ENCODE measurements at regions not wholly inside any gene's neighbourhood (a gene's known extent, or its start where the extent isn't known, plus 50 kb on each side); places are given as distances from the start of the nearest gene placed in this dataset.
A peak's percentile ranks its signal among the peaks of the same experiment; 100 is the strongest.

DNA sequence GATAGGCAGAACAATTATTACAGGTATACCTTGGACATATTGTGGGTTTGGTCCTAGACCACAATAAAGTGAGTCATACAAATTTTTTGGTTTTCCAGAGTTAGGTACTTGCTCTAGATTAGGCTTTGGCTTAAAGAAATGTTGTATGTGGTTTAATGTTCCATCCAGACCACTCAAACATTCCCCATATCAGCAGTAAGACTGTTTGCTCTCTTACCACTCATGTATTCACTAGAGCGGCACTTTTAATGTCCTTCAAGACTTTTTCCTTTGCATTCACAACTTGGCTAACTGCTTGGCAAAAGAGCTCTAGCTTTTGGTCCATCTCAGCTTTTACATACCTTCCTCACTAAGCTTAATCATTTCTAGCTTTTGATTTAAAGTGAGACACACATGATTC lies 250.5 kb upstream of the SETMAR start:
- DNase-seq = no peak
- Histone ChIP-seq H3K4me1 (no peaks in the 10 kb centered on the region), H3K27ac (no peak overlapping the region), H3K27me3 (no peaks in the 10 kb centered on the region), H3K9me3 (no peaks in the 10 kb centered on the region), H3K36me3 (no peaks in the 10 kb centered on the region), H3K4me3 (no peak overlapping the region)
- 75 to 86% methylated on average over 1 of the region's 1 CpG for WGBS, 2 donors
- peak; percentile 17 to 73 for ATAC-seq (ENCODE audit: low FRiP score in 2 of 2)
- TF ChIP-seq EP300 (IDR thresholded peaks at IDR 0.05) (no peak), POLR2AphosphoS5 (IDR thresholded peaks at IDR 0.05) (no peak), POLR2A (IDR thresholded peaks at IDR 0.05) (no peak)
- TF ChIP-seq, protein P1, sequence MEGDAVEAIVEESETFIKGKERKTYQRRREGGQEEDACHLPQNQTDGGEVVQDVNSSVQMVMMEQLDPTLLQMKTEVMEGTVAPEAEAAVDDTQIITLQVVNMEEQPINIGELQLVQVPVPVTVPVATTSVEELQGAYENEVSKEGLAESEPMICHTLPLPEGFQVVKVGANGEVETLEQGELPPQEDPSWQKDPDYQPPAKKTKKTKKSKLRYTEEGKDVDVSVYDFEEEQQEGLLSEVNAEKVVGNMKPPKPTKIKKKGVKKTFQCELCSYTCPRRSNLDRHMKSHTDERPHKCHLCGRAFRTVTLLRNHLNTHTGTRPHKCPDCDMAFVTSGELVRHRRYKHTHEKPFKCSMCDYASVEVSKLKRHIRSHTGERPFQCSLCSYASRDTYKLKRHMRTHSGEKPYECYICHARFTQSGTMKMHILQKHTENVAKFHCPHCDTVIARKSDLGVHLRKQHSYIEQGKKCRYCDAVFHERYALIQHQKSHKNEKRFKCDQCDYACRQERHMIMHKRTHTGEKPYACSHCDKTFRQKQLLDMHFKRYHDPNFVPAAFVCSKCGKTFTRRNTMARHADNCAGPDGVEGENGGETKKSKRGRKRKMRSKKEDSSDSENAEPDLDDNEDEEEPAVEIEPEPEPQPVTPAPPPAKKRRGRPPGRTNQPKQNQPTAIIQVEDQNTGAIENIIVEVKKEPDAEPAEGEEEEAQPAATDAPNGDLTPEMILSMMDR (IDR thresholded peaks at IDR 0.05) = no peak

DNA sequence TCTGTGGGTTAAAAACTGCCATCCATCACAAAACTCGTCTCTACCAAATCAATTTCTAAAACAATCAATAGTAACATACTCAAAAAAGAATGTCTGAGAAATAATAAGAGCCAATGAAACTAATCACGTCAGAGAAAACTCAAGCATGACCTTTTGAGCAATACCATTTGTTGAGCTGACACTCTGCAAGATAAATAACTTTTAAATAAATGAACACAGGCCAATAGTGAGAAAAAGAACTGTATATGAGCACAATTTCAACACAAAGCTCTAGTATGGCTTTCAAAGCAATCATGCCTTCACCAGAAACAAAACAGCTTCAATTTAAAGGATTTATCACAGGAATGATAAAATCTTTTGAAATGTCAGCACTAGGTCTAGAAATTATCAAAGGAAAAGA lies 249.2 kb upstream of the SETMAR start:
- ATAC-seq (ENCODE audit: low FRiP score in 2 of 2) (no peak), DNase-seq (no peak)
- 50 to 51% methylated on average over 2 of the region's 2 CpGs for WGBS, 2 donors
- Histone ChIP-seq H3K36me3 (no peaks in the 10 kb centered on the region), H3K9me3 (no peaks in the 10 kb centered on the region), H3K4me3 (no peak overlapping the region), H3K27ac (no peak overlapping the region), H3K4me1 (no peaks in the 10 kb centered on the region), H3K27me3 (no peaks in the 10 kb centered on the region)
- TF ChIP-seq POLR2AphosphoS5 (IDR thresholded peaks at IDR 0.05) (no peak), EP300 (IDR thresholded peaks at IDR 0.05) (no peak), POLR2A (IDR thresholded peaks at IDR 0.05) (no peak)
- TF ChIP-seq, protein P1 (IDR thresholded peaks at IDR 0.05) = no peak

DNA sequence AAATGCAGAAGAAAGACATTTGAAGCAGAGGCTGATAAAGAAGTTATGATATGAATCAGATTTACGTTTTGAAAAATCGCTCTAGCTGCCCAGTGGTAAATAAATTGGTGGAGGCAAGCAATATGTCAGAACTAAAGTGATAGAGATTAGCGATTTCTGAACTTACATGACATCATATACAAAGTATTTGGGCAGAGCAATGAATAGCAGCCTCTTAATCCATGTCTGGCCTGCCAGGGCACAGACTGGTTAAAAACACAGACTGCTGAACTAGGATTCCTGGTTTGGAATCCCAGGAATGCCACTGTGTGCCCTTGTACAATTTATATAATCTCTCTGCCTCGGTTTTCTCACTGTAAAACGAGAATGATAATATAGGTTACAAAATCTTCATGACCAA lies 243.1 kb upstream of the SETMAR start:
- no peaks in the 10 kb centered on the region for H3K4me1 ChIP-seq
- DNase-seq (no peak), ATAC-seq (ENCODE audit: low FRiP score in 2 of 2) (no peak)
- no peaks in the 10 kb centered on the region for H3K27me3 ChIP-seq
- no peaks in the 10 kb centered on the region for H3K9me3 ChIP-seq
- WGBS, 2 donors = 48 to 63% methylated on average over 5 of the region's 5 CpGs
- H3K4me3 ChIP-seq = no peak overlapping the region
- no peaks in the 10 kb centered on the region for H3K36me3 ChIP-seq
- TF ChIP-seq POLR2A (IDR thresholded peaks at IDR 0.05) (no peak), POLR2AphosphoS5 (IDR thresholded peaks at IDR 0.05) (no peak), EP300 (IDR thresholded peaks at IDR 0.05) (no peak)
- TF ChIP-seq, protein P1 (IDR thresholded peaks at IDR 0.05) = no peak
- H3K27ac ChIP-seq = no peak overlapping the region

GRCh38 chr3:4060603-4061002 lies 242.6 kb upstream of the SETMAR start:
- WGBS, 2 donors = 85 to 90% methylated on average over 1 of the region's 1 CpG
- H3K36me3 ChIP-seq = no peaks in the 10 kb centered on the region
- no peaks in the 10 kb centered on the region for H3K27me3 ChIP-seq
- TF ChIP-seq POLR2AphosphoS5 (IDR thresholded peaks at IDR 0.05) = no peak
- no peak for TF ChIP-seq EP300 (IDR thresholded peaks at IDR 0.05)
- no peak for TF ChIP-seq POLR2A (IDR thresholded peaks at IDR 0.05)
- TF ChIP-seq, protein P1 (IDR thresholded peaks at IDR 0.05) = no peak
- DNase-seq (no peak), ATAC-seq (ENCODE audit: low FRiP score in 2 of 2) (no peak)
- no peak overlapping the region for H3K4me3 ChIP-seq
- no peaks in the 10 kb centered on the region for H3K4me1 ChIP-seq
- no peaks in the 10 kb centered on the region for H3K9me3 ChIP-seq
- H3K27ac ChIP-seq = no peak overlapping the region

DNA sequence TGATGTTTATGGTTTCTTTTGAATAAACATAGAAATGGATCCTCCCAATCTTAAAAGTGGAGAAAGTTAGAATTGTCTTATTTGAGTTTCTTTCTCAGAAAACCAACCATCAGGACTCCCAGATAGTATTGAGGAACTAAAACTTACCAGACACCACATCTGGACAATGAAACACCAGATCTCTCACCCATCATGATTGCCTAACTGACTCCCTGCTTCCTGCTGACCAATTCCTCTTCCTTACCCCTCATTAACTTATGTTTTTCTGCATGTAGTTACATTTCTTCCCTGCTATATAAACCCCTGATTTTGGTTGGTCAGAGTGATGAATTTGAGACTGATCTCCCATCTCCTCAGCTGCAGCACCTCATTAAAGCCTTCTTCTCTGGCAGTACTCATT lies 242.0 kb upstream of the SETMAR start:
- Histone ChIP-seq H3K9me3 (no peaks in the 10 kb centered on the region), H3K27me3 (no peaks in the 10 kb centered on the region), H3K36me3 (no peaks in the 10 kb centered on the region), H3K4me3 (no peak overlapping the region), H3K4me1 (no peaks in the 10 kb centered on the region), H3K27ac (no peak overlapping the region)
- DNase-seq (no peak), ATAC-seq (ENCODE audit: low FRiP score in 2 of 2) (peak in 1 of 2 donors; percentile 39)
- no peak for TF ChIP-seq POLR2AphosphoS5 (IDR thresholded peaks at IDR 0.05)
- TF ChIP-seq POLR2A (IDR thresholded peaks at IDR 0.05) = no peak
- TF ChIP-seq, protein P1 (IDR thresholded peaks at IDR 0.05) = no peak
- no peak for TF ChIP-seq EP300 (IDR thresholded peaks at IDR 0.05)
